GM23338 (cell line): ENCODE measurements at regions not wholly inside any gene's neighbourhood (a gene's known extent, or its start where the extent isn't known, plus 50 kb on each side); places are given as distances from the start of the nearest gene placed in this dataset.
"Not testable (repeated sequence)": the region's sequence is repeated elsewhere in the genome, so short reads cannot be mapped to it uniquely, and the experiment has no call there.

Source experiments
- ATAC-seq: fragments of 200-7000 bp; cut with Tn5 transposase; 3 replicates; pipeline ENCODE4 v1.9.1; 2020
- DNase-seq: peaks from one replicate; pipeline ENCODE4 v3.0.0-alpha.2; 2015; ENCODE audit warnings: low spot score
- H2AFZ ChIP-seq: fragments of 200-600 bp; sonication (generic); 2 replicates; pipeline ENCODE4 v1.8.0; 2016; ENCODE audit warnings: antibody characterized with exemption, mild to moderate bottlenecking, moderate library complexity
- H3F3A ChIP-seq: fragments of 200-600 bp; sonication (generic); replicated peaks from 2 replicates; pipeline ENCODE4 v1.8.0; 2017; ENCODE audit warnings: antibody characterized with exemption, mixed run types, low read depth
- H3K27ac ChIP-seq: fragments of 200-600 bp; sonication (generic); 2 replicates; pipeline ENCODE4 v1.6.1; 2016; ENCODE audit warnings: low read depth
- H3K27me3 ChIP-seq: fragments of 200-600 bp; sonication (generic); 2 replicates; pipeline ENCODE4 v1.8.0; 2016; ENCODE audit warnings: mild to moderate bottlenecking, mixed run types, moderate library complexity; ENCODE audit not compliant: insufficient read depth
- H3K36me3 ChIP-seq: fragments of 200-600 bp; sonication (generic); 2 replicates; pipeline ENCODE4 v1.8.0; 2016; ENCODE audit warnings: mild to moderate bottlenecking; ENCODE audit not compliant: insufficient read depth
- H3K4me1 ChIP-seq: fragments of 200-600 bp; sonication (generic); 2 replicates; pipeline ENCODE4 v1.8.0; 2016; ENCODE audit warnings: mild to moderate bottlenecking, moderate library complexity; ENCODE audit not compliant: insufficient read depth
- H3K4me2 ChIP-seq: fragments of 200-600 bp; sonication (generic); 2 replicates; pipeline ENCODE4 v1.7.1; 2017; ENCODE audit warnings: mixed run types
- H3K4me3 ChIP-seq: fragments of 200-600 bp; sonication (generic); 2 replicates; pipeline ENCODE4 v1.6.1; 2016; ENCODE audit warnings: mixed run types
- H3K79me2 ChIP-seq: fragments of 200-600 bp; sonication (generic); replicated peaks from 2 replicates; pipeline ENCODE4 v1.8.0; 2017; ENCODE audit warnings: mild to moderate bottlenecking; ENCODE audit not compliant: insufficient read depth
- H3K9me2 ChIP-seq: fragments of 200-600 bp; sonication (generic); 2 replicates; pipeline ENCODE4 v1.8.0; 2017; ENCODE audit not compliant: insufficient read depth
- H4K20me1 ChIP-seq: fragments of 200-600 bp; sonication (generic); replicated peaks from 2 replicates; pipeline ENCODE4 v1.8.0; 2017; ENCODE audit warnings: mild to moderate bottlenecking; ENCODE audit not compliant: insufficient read depth
- H3K27ac Mint-ChIP-seq: 2 replicates; pipeline ENCODE4 v1.8.0; 2020; ENCODE audit warnings: inconsistent platforms, mild to moderate bottlenecking, moderate library complexity, mixed read lengths
- H3K27me3 Mint-ChIP-seq: 3 replicates; pipeline ENCODE4 v1.8.0; 2022; ENCODE audit warnings: low read depth, mild to moderate bottlenecking, moderate library complexity, mixed read lengths, inconsistent platforms; ENCODE audit not compliant: insufficient read depth, poor library complexity
- H3K36me3 Mint-ChIP-seq: 3 replicates; pipeline ENCODE4 v1.8.0; 2021; ENCODE audit warnings: low read depth, mild to moderate bottlenecking, inconsistent platforms, moderate library complexity, mixed read lengths
- H3K4me1 Mint-ChIP-seq: 3 replicates; pipeline ENCODE4 v1.8.0; 2020; ENCODE audit warnings: mild to moderate bottlenecking, inconsistent platforms, mixed read lengths
- H3K4me3 Mint-ChIP-seq: 3 replicates; pipeline ENCODE4 v1.8.0; 2021; ENCODE audit warnings: moderate library complexity, mild to moderate bottlenecking, inconsistent platforms, mixed read lengths
- H3K9me3 Mint-ChIP-seq: 3 replicates; pipeline ENCODE4 v1.8.0; 2020; ENCODE audit warnings: moderate library complexity, mild to moderate bottlenecking, inconsistent platforms, mixed read lengths

GRCh38 chr2:111346018-111346930 lies 225.6 kb downstream of the BCL2L11 start:
- H3K27me3 ChIP-seq, H3K27me3 Mint-ChIP-seq, H3K27ac ChIP-seq, H3K4me1 Mint-ChIP-seq, DNase-seq, H3K9me3 Mint-ChIP-seq, H3K79me2 ChIP-seq, H3K4me3 ChIP-seq, H3K36me3 ChIP-seq, H3K9me2 ChIP-seq, H3F3A ChIP-seq, H4K20me1 ChIP-seq, H3K27ac Mint-ChIP-seq, H3K4me1 ChIP-seq, H3K36me3 Mint-ChIP-seq, H3K4me3 Mint-ChIP-seq, H2AFZ ChIP-seq, H3K4me2 ChIP-seq: not testable (repeated sequence)
- peak; percentile 86 for ATAC-seq

GRCh38 chr2:111347695-111348094 lies 227.0 kb downstream of the BCL2L11 start:
- H3K4me1 Mint-ChIP-seq, H3K36me3 Mint-ChIP-seq, H3K27ac Mint-ChIP-seq, H3K27me3 ChIP-seq, H3K9me3 Mint-ChIP-seq, ATAC-seq, DNase-seq, H3K4me1 ChIP-seq, H4K20me1 ChIP-seq, H3K36me3 ChIP-seq, H3K27ac ChIP-seq, H3K4me3 ChIP-seq, H3K27me3 Mint-ChIP-seq, H3K79me2 ChIP-seq, H3K4me3 Mint-ChIP-seq, H3F3A ChIP-seq, H3K9me2 ChIP-seq, H3K4me2 ChIP-seq, H2AFZ ChIP-seq: not testable (repeated sequence)

GRCh38 chr2:111348316-111348715 lies 227.6 kb downstream of the BCL2L11 start:
- not testable (repeated sequence) for H3K27ac Mint-ChIP-seq, H3K4me1 ChIP-seq, H3K4me3 Mint-ChIP-seq, H3F3A ChIP-seq, DNase-seq, H3K4me2 ChIP-seq, H4K20me1 ChIP-seq, H3K9me2 ChIP-seq, H3K9me3 Mint-ChIP-seq, H2AFZ ChIP-seq, H3K36me3 Mint-ChIP-seq, H3K27ac ChIP-seq, H3K27me3 ChIP-seq, H3K79me2 ChIP-seq, ATAC-seq, H3K4me3 ChIP-seq, H3K4me1 Mint-ChIP-seq, H3K27me3 Mint-ChIP-seq, H3K36me3 ChIP-seq

GRCh38 chr2:111355022-111355817 lies 234.5 kb downstream of the BCL2L11 start:
- H3K4me3 ChIP-seq, H4K20me1 ChIP-seq, H3K9me2 ChIP-seq, H3K27me3 Mint-ChIP-seq, H3K9me3 Mint-ChIP-seq, H2AFZ ChIP-seq, H3F3A ChIP-seq, H3K27ac ChIP-seq, H3K79me2 ChIP-seq, H3K4me1 Mint-ChIP-seq, H3K36me3 Mint-ChIP-seq, H3K4me3 Mint-ChIP-seq, H3K36me3 ChIP-seq, H3K4me1 ChIP-seq, DNase-seq, H3K27ac Mint-ChIP-seq, H3K27me3 ChIP-seq, ATAC-seq, H3K4me2 ChIP-seq: not testable (repeated sequence)

- DNase-seq, H3K4me2 ChIP-seq, H3K9me3 Mint-ChIP-seq, H3K36me3 Mint-ChIP-seq, ATAC-seq, H2AFZ ChIP-seq, H3K27ac ChIP-seq, H3K36me3 ChIP-seq, H3K27me3 ChIP-seq, H3K4me3 ChIP-seq, H3K4me1 ChIP-seq, H3K27ac Mint-ChIP-seq, H3K9me2 ChIP-seq, H3K4me1 Mint-ChIP-seq, H3F3A ChIP-seq, H3K79me2 ChIP-seq, H3K4me3 Mint-ChIP-seq, H4K20me1 ChIP-seq, H3K27me3 Mint-ChIP-seq: not testable (repeated sequence)
Observed at GRCh38 chr2:111355823-111356511, 235.3 kb downstream of the BCL2L11 start.

- not testable (repeated sequence) for H2AFZ ChIP-seq, H3K36me3 ChIP-seq, H3K4me3 ChIP-seq, H4K20me1 ChIP-seq, H3K27me3 Mint-ChIP-seq, H3K4me2 ChIP-seq, H3K9me2 ChIP-seq, H3K36me3 Mint-ChIP-seq, H3K27ac ChIP-seq, H3K9me3 Mint-ChIP-seq, H3K4me1 Mint-ChIP-seq, H3F3A ChIP-seq, ATAC-seq, H3K4me1 ChIP-seq, H3K79me2 ChIP-seq, H3K27ac Mint-ChIP-seq, H3K4me3 Mint-ChIP-seq, H3K27me3 ChIP-seq, DNase-seq
Observed at GRCh38 chr2:111356512-111357031, 235.9 kb downstream of the BCL2L11 start.
